GM12872 (cell line): ENCODE measurements at regions not wholly inside any gene's neighbourhood (a gene's known extent, or its start where the extent isn't known, plus 50 kb on each side); places are given as distances from the start of the nearest gene placed in this dataset.

Experiments
- TF ChIP-seq, protein P1 (sequence below): IDR thresholded peaks from 3 replicates; pipeline ENCODE4 v1.5.1; 2011; ENCODE audit warnings: low read depth, mild to moderate bottlenecking, low read length, moderate library complexity; ENCODE audit not compliant: insufficient read depth

- TF ChIP-seq, protein P1, sequence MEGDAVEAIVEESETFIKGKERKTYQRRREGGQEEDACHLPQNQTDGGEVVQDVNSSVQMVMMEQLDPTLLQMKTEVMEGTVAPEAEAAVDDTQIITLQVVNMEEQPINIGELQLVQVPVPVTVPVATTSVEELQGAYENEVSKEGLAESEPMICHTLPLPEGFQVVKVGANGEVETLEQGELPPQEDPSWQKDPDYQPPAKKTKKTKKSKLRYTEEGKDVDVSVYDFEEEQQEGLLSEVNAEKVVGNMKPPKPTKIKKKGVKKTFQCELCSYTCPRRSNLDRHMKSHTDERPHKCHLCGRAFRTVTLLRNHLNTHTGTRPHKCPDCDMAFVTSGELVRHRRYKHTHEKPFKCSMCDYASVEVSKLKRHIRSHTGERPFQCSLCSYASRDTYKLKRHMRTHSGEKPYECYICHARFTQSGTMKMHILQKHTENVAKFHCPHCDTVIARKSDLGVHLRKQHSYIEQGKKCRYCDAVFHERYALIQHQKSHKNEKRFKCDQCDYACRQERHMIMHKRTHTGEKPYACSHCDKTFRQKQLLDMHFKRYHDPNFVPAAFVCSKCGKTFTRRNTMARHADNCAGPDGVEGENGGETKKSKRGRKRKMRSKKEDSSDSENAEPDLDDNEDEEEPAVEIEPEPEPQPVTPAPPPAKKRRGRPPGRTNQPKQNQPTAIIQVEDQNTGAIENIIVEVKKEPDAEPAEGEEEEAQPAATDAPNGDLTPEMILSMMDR = no peak
These were observed 305.1 kb upstream of the SLC10A2 start for GRCh38 chr13:103371271-103371670.

GRCh38 chr13:103370790-103371189 lies 304.6 kb upstream of the SLC10A2 start:
- TF ChIP-seq, protein P1 = no peak

DNA sequence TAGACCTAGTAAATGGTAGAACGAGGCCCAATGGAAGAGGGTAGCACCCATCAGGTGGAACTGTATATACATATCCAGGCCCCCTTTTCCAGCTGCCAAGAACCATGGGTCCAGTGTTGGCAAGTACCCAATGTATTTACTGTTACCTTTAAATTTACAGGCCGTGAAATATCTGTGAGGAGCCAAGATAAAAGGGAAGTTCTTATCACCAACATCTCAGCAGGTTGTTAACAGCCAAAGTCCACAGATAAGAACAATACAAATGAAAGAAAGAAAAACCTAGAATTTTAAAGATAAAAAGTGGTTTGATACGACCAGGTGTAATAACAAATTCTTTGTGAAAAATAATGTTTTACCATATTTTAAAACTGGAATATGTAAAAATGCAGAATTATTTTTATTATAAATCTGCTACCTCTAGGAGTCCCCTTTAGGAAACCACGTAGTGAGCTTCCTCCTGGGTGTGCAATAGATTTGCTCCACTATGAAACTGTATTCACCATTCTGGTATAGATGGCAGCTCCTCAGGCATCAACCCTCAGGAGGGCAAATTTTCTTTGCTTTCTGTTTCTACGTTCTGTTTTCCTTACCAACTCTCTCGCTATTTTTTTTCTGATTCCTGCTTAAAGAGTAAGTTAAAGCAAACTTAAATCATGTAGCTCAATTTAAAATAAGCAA lies 292.2 kb upstream of the SLC10A2 start:
- TF ChIP-seq, protein P1 = no peak

GRCh38 chr13:103356226-103356864 lies 290.1 kb upstream of the SLC10A2 start:
- TF ChIP-seq, protein P1 = no peak

DNA sequence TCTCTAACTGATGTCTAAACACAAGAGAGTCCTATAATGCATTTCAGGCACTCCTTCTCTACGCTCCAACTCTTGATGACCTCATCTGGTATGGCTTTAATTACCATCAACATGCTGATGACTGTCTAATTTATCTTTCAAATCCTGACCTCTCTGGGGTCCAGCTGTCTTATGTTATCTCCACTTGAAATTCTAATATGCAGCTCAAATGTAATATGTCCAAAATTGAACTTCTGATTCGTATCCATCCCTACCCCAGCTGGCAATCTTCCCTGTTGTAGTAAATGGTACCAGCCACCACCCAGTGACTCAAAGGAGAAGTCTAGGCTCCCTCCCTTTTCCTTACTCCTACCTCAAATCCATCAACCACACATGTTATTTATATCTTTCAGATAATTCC lies 288.0 kb upstream of the SLC10A2 start:
- TF ChIP-seq, protein P1 = no peak

- TF ChIP-seq, protein P1 = no peak
These were observed 285.0 kb upstream of the SLC10A2 start for GRCh38 chr13:103351035-103351828.

- TF ChIP-seq, protein P1 = no peak
These were observed 283.9 kb upstream of the SLC10A2 start for GRCh38 chr13:103350147-103350546.
